Motor neuron (in vitro differentiated cells): ENCODE measurements at regions not wholly inside any gene's neighbourhood (a gene's known extent, or its start where the extent isn't known, plus 50 kb on each side); places are given as distances from the start of the nearest gene placed in this dataset.
A peak's percentile ranks its signal among the peaks of the same experiment; 100 is the strongest.
"Not testable (repeated sequence)": the region's sequence is repeated elsewhere in the genome, so short reads cannot be mapped to it uniquely, and the experiment has no call there.

Source experiments
- ATAC-seq, 8 experiments: fragments of 200-7000 bp; cut with Tn5 transposase; replicated peaks in 6 of 8; 2 replicates each; pipeline ENCODE4 v1.8.0; 2021; ENCODE audit warnings: mild to moderate bottlenecking in 8 of 8, moderate library complexity in 8 of 8
- H3K27ac ChIP-seq, 2 donors: fragments of 250-450 bp; sonication (Bioruptor Pico); 2 replicates each; pipeline ENCODE4 v1.9.0; 2021; ENCODE audit warnings: antibody characterized with exemption in 2 of 2, mild to moderate bottlenecking in 2 of 2, moderate library complexity in 1 of 2
- H3K4me1 ChIP-seq, 2 donors: fragments of 250-450 bp; sonication (Bioruptor Pico); replicated peaks in 1 of 2; 2 replicates each; pipeline ENCODE4 v1.6.1; 2021; ENCODE audit warnings: antibody characterized with exemption in 2 of 2, mild to moderate bottlenecking in 2 of 2, moderate library complexity in 1 of 2
- H3K4me3 ChIP-seq, 5 donors: fragments of 250-450 bp; sonication (Bioruptor Pico); 2 replicates each; pipeline ENCODE4 v1.9.0; 2021; ENCODE audit warnings: antibody characterized with exemption in 5 of 5, mild to moderate bottlenecking in 5 of 5, moderate library complexity in 4 of 5
- WGBS, 10 experiments: fragments of 450-650 bp; shearing (Covaris generic); methylation state at CpG; one replicate each; pipeline ENCODE4 v1.0.0; 2022; 5-methylcytosine and 5-hydroxymethylcytosine counted together
- in situ Hi-C, 9 experiments: fragments of 400-800 bp; cut with MboI; loops; one replicate each; pipeline ENCODE4 v1.15.0; 2021; ENCODE audit warnings: low sequenced_read_pairs in 9 of 9, low pct_unique_long_range_greater_than_20kb in 2 of 9; ENCODE audit not compliant: unreplicated experiment in 9 of 9

DNA sequence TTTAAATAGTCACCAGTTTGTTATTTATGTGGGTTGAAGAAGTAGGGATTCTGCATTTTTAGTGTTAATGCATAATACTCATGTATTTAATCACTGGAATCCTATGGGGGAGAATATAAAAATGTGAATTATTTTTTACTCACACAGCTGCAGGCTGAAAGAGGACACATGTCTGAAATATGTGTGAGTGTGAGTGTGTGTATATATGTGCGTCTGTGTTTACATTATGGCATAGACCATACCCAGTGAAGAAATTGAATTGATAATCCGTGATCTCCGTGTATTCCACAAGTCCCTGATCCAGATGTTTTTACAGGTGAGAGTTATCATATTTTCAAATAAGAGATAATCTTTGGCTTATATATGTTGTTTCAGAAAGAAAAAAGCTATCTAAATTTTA, 225.3 kb downstream of the ICOS start:
- in situ Hi-C loops, result no loop called here
- no peaks in the 10 kb centered on the region for H3K4me1 ChIP-seq
- H3K27ac ChIP-seq, result no peak overlapping the region
- H3K4me3 ChIP-seq, result no peak overlapping the region
- ATAC-seq, result no peak
- WGBS, 10 experiments, result 6 to 100% (median 83%) methylated on average over 1 to 3 of the region's 3 CpGs; no CpG with 5 or more reads in 4 of the 10 experiments

GRCh38 chr2:204166961-204167360, 230.4 kb downstream of the ICOS start:
- no peak for ATAC-seq
- peaks cover 12 to 18% of the 10 kb centered on the region in 2 donors for H3K4me1 ChIP-seq
- no peak overlapping the region for H3K4me3 ChIP-seq
- WGBS, 10 experiments, result 12 to 100% (median 83%) methylated on average over 1 to 3 of the region's 3 CpGs
- in situ Hi-C loops, result no loop called here
- no peak overlapping the region for H3K27ac ChIP-seq

DNA sequence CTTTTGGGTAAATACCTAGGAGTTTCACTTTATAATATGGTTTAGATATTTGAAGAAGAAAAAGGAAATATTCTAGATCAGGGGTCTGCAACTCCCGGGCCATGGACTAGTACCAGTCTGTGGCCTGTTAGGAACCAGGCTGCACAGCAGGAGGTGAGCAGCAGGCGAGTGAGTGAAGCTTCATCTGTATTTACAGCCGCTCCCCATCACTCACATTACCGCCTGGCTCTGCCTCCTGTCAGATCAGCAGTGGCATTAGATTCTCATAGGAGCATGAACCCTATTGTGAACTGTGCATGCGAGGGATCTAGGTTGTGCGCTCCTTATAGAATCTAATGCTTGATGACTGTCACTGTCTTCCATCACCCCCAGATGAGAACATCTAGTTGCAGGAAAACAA, 231.1 kb downstream of the ICOS start:
- ATAC-seq, H3K4me3 ChIP-seq, in situ Hi-C loops, H3K27ac ChIP-seq: not testable (repeated sequence)
- H3K4me1 ChIP-seq, result peaks cover 17 to 25% of the 10 kb centered on the region in 2 donors
- WGBS, 10 experiments, result 0 to 100% (median 88%) methylated on average over 1 to 5 of the region's 6 CpGs; no CpG with 5 or more reads in 2 of the 10 experiments

DNA sequence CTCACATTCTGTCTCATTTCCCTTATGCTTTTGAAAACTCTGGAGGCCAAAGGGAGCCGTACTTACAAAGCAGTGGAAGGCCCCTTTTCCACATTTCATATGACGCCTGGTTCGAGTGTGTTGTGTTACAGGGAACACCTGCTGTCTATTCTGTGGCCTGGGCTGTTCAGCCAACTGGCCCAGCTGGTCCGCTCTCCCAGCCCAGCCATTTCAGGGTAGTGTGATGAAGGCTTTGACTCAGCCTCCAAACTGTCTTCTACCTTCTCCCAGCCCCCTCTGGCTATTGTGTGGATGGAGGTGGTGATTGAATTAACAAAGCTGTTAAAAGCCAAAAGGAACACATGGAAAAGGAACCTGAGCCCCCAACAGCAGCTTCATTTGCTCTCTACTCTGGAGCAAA, 233.8 kb downstream of the ICOS start:
- no peak for ATAC-seq
- in situ Hi-C loops, result no loop called here
- no peak overlapping the region for H3K27ac ChIP-seq
- H3K4me3 ChIP-seq, result no peak overlapping the region
- WGBS, 10 experiments, result 52 to 100% (median 77%) methylated on average over 1 to 4 of the region's 4 CpGs; no CpG with 5 or more reads in 2 of the 10 experiments
- peaks cover 17 to 29% of the 10 kb centered on the region in 2 donors for H3K4me1 ChIP-seq

GRCh38 chr2:204171432-204172144, 235.0 kb downstream of the ICOS start:
- Histone ChIP-seq H3K27ac (peak overlapping the region in 1 of 2 donors; percentile 31), H3K4me3 (no peak overlapping the region), H3K4me1 (peaks cover 17 to 29% of the 10 kb centered on the region in 2 donors)
- in situ Hi-C loops, result no loop called here
- peak in 4 of 8 experiments; percentile 52 to 65 (median 60) for ATAC-seq
- WGBS, 10 experiments, result 24 to 80% (median 47%) methylated on average over 1 to 6 of the region's 6 CpGs; no CpG with 5 or more reads in 1 of the 10 experiments

DNA sequence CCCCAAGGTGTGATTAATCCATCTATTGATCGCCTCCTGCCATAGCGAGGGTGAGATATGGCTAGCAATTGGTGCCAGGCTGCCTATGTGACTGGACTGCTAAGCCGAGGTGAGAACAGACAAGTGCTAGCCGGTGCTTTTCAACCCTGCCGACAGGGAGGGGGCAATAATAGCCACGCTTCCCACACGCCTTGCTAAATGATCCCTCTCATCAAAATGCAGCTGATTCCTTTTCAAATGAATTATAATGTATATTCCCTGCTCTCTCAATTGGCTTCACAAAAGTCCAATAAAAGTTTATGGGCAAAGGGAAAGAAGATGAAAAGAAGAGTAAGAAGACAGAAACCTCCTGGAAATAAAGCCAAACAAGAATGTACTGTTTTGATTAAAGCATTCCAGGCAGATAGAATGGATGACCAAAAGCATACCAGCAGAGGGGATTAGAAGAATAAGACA, 235.6 kb downstream of the ICOS start:
- H3K4me3 ChIP-seq, result no peak overlapping the region
- 0 to 33% (median 11%) methylated on average over 1 to 7 of the region's 7 CpGs; no CpG with 5 or more reads in 4 of the 10 experiments for WGBS, 10 experiments
- peaks cover 17 to 29% of the 10 kb centered on the region in 2 donors for H3K4me1 ChIP-seq
- ATAC-seq, result peak in 6 of 8 experiments; percentile 37 to 96 (median 92)
- peak overlapping the region in 1 of 2 donors; percentile 31 for H3K27ac ChIP-seq
- in situ Hi-C loops, result no loop called here

DNA sequence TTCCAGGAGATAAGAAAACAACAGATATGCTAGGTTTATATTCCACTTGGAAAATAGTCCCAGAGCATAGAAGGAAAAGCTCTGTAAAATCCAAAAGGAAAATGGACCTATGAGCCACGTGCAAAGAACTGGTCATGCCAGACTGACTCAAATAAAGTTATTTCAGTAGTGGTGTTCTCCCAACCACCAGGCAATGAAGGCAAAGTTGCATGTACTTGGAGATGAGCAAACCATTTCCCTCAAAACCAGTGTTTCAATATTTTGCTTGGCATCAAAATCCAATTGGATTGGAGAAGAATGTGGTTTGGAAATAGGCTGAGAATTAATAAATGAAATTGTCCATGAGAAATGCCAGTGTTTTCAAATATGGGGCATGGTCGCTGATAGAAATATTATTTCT, 237.5 kb downstream of the ICOS start:
- Histone ChIP-seq H3K27ac (no peak overlapping the region), H3K4me1 (peaks cover 17 to 29% of the 10 kb centered on the region in 2 donors), H3K4me3 (no peak overlapping the region)
- no peak for ATAC-seq
- WGBS, 10 experiments, result 0 to 100% (median 40%) methylated on average over 1 to 2 of the region's 2 CpGs; no CpG with 5 or more reads in 1 of the 10 experiments
- in situ Hi-C loops, result no loop called here

DNA sequence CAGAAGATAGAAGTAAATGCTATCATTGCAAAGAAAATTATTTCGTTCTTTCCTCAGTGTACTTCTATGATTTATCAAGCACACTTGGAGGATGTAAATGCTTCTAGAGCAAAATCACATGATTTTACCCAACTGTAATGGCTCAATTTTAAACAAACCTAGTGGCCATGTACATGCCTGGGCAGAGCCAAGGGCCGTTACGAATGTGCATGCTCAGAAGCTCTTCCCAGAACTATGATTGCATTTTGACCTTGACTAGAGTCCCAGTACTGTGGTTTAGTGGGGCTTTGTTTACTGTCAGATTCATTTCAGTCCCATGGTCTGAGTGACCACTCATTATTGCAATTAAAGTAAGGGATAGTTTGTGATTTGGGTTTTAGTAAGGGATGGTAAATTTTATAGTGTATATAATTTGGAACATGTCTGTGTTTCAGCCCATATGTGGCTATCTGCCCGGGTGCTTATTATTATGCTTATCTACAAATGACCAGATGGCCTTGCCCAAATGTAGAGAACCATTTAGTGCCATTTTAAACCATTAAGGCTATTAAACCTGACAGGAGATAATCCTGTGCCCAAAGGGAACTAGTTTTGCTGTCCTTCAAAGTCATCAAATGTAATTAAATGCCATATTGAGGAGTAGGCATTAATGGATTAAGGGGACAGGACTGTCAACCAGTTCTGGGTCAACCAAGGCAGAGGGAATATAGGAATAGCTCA, 239.1 kb downstream of the ICOS start:
- Histone ChIP-seq H3K27ac (no peak overlapping the region), H3K4me3 (no peak overlapping the region), H3K4me1 (peaks cover 21 to 31% of the 10 kb centered on the region in 2 donors)
- ATAC-seq, result peak in 2 of 8 experiments; percentile 44 to 66
- in situ Hi-C loops, result no loop called here
- 6 to 100% (median 78%) methylated on average over 1 to 4 of the region's 4 CpGs for WGBS, 10 experiments

DNA sequence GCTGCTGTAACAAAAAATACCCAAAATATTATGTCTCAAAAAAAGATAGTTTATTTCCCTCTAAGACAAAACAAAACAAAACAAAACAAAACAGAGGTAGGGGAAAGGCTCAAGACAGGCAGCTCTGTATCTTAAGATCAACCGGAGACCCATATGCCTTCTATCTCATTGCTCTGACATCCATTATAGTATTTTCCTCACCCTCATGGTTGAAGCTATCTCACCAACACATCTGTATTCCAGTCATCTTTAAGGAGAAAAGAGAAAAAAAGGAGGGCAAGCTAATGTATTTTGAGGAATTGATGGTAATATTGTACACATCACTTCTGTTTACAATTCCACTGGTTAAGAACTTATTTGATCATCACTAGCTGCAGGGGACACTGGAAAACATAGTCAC, 239.7 kb downstream of the ICOS start:
- WGBS, 10 experiments, result 13 to 91% (median 86%) methylated on average over 1 of the region's 1 CpG; no CpG with 5 or more reads in 5 of the 10 experiments
- H3K4me3 ChIP-seq, result no peak overlapping the region
- H3K4me1 ChIP-seq, result peaks cover 19 to 30% of the 10 kb centered on the region in 2 donors
- in situ Hi-C loops, result no loop called here
- no peak overlapping the region for H3K27ac ChIP-seq
- no peak for ATAC-seq

DNA sequence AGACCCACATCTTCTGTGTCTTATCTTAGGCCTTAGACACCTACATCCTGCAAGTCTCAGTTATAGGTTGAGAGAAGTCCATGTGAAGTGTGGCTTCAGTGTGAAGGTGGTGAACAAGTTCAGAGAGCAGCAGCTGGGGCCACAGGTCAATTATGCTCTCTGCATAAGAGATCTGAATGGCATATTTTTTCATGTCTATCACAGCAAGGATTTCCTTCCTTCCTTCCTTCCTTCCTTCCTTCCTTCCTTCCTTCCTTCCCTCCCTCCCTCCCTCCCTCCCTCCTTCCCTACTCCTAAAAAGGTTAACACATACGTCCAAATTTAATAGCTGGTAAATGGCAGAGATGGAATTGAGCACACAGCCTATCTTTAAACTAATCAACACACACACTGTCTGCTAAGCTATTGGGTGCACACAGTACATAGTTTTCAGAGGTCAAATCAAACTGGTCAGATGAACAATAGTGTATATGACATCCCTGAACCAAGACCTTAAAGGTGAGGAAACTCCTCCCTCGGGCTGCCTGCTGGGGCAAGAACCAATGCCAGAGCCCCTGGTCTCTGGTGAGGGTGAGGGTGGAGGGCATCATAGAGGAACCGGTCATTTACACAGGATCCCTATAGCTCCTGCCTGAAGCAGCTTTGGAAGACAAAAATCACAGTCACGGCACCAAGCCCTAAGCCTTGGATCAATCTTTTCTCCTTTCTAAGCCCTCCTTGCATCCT, 240.9 kb downstream of the ICOS start:
- ATAC-seq, result no peak
- Histone ChIP-seq H3K4me1 (peaks cover 10 to 19% of the 10 kb centered on the region in 2 donors), H3K27ac (no peak overlapping the region), H3K4me3 (no peak overlapping the region)
- in situ Hi-C loops, result no loop called here
- 40 to 100% (median 86%) methylated on average over 1 to 2 of the region's 4 CpGs; no CpG with 5 or more reads in 4 of the 10 experiments for WGBS, 10 experiments

DNA sequence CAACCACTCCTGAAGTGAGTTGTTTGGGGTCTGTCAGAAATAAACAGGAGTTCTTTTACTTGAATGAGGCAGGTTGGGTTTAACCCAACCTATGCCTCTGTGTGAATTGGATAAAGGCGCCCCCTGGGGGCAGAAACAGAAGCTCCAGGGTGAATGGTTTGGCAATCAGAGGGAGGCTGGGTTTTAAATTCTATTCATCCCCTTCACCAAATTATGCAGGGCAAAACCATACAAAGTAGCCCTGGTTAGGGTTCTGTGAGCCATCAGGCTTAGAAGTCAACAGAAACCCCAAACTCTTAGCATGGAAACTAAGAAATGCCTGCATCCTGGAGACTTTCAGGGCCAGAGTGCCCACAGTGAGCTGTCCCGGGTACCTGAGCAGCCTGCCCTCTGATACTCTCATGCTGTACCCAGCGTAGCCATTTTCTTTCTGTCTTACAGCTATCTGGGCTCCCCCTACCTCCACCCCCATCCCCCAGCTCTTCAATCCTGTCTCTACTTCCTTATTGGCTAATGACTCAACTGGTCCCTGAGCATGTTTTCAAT, 241.5 kb downstream of the ICOS start:
- Histone ChIP-seq H3K27ac (no peak overlapping the region), H3K4me1 (peaks cover 9 to 12% of the 10 kb centered on the region in 2 donors), H3K4me3 (no peak overlapping the region)
- WGBS, 10 experiments, result 0 to 100% (median 17%) methylated on average over 1 to 2 of the region's 3 CpGs; no CpG with 5 or more reads in 4 of the 10 experiments
- in situ Hi-C loops, result no loop called here
- peak in 3 of 8 experiments; percentile 63 to 74 (median 72) for ATAC-seq

DNA sequence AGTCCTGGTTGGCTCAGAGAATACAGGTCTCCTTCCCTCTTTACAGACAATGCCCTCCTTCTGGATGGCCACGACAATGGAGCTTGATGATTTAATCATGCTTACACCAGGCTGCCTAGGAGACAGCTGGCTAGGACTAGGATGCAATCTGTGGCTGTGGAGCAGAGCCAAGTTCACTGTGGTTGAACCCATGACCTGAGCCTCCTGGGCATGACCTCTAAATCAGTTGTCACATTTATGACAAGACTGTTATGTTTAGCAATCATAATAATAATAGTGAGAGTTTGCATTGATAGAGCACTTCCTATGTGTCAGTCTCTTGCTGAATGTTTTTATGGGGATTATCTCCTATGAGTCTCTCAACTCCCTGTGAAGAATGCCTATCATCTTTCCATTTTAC, 244.1 kb downstream of the ICOS start:
- in situ Hi-C loops, result no loop called here
- peak in 5 of 8 experiments; percentile 96 to 99 (median 98) for ATAC-seq
- 0 to 57% (median 10%) methylated on average over 1 of the region's 1 CpG; no CpG with 5 or more reads in 4 of the 10 experiments for WGBS, 10 experiments
- no peak overlapping the region for H3K4me3 ChIP-seq
- H3K4me1 ChIP-seq, result peaks cover 9 to 14% of the 10 kb centered on the region in 2 donors
- H3K27ac ChIP-seq, result no peak overlapping the region
